ENCODE measurements at regions not wholly inside any gene's neighbourhood (a gene's known extent, or its start where the extent isn't known, plus 50 kb on each side); places are given as distances from the start of the nearest gene placed in this dataset.
"Not testable (repeated sequence)": the region's sequence is repeated elsewhere in the genome, so short reads cannot be mapped to it uniquely, and the experiment has no call there.

DNA sequence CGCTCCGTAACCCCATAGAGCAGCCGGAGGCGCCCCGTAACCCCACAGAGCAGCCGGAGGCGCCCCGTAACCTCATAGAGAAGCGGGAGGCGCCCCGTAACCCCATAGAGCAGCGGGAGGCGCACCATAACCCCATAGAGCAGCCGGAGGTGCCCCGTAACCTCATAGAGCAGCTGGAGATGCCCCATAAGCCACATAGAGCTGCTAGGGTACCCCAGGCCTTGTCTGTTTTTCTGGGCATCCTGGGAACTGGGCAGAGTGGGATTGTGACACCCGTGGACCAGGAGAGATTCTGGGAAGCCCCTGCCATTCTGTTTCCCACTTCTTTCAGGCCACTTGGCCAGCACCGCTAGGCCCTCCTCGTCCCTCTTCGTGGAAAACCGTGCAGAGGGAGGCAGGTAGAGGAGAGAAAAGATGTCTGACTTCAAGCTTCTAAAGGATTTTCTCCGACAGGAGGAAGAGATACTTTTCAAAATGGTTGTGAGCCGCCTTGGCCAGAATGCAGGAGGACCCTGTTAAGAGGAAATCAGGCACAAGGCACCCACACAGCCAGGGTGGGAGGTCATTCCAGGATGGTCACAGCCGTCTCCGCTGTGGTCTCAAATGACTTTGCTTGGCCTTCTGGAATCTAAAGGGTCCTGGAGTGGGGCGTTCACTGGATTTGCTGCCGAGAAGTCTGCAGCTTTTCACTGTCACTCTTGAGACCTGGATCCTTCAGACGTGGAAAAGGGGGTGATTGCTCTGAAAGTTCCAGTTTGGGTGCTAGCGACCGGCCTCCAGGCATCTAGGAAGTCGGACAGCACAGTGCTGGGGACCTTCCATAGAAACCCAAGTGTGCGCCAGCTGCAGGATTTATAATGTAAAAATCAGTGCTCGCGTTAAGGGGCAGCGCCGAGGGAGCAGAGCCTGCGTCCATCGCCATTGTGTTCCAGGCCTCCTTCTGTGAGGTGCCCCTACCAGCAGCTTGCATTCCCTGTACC, 178.3 kb upstream of the ZNF469 start:
- no CpG with 5 or more reads among the region's 37 CpGs for WGBS (ENCODE audit: extremely low coverage, insufficient read length, low lambda C conversion rate)
- H2BK20ac ChIP-seq (ENCODE audit: low read depth, low read length, poor library complexity, severe bottlenecking); H3K79me2 ChIP-seq (ENCODE audit: insufficient read depth, low read length); H2AK5ac ChIP-seq (ENCODE audit: insufficient read length, low read length); H3K23ac ChIP-seq (ENCODE audit: insufficient read length, low read depth, low read length); H2BK12ac ChIP-seq (ENCODE audit: insufficient read length, low read depth, low read length); H2AFZ ChIP-seq (ENCODE audit: low read length); H3K4ac ChIP-seq (ENCODE audit: low read depth, low read length); H3K36me3 Mint-ChIP-seq (ENCODE audit: insufficient read depth in 1 of 3, low read depth in 3 of 3); H2BK120ac ChIP-seq (ENCODE audit: low read depth, low read length, poor library complexity, severe bottlenecking); H3K27ac Mint-ChIP-seq; H2BK5ac ChIP-seq (ENCODE audit: insufficient read length, low read length); H4K20me1 ChIP-seq (ENCODE audit: control insufficient read depth, insufficient read depth, insufficient read length); H3K23me2 ChIP-seq (ENCODE audit: insufficient read length, low read depth, low read length, poor library complexity, severe bottlenecking); H3T11ph ChIP-seq (ENCODE audit: low read length); H3K14ac ChIP-seq (ENCODE audit: insufficient read depth, low read length); H3K4me1 Mint-ChIP-seq; H3K4me2 ChIP-seq (ENCODE audit: insufficient read depth, insufficient read length, low read length); DNase-seq; H3K4me1 ChIP-seq (ENCODE audit: insufficient read depth, low read length); H3K27me3 ChIP-seq (ENCODE audit: insufficient read depth, low read length); H2BK15ac ChIP-seq (ENCODE audit: low read depth, low read length); H3K56ac ChIP-seq (ENCODE audit: insufficient read length, low read depth, low read length); H3K9ac ChIP-seq (ENCODE audit: extremely low read depth, insufficient read length, low read length); H3K79me1 ChIP-seq (ENCODE audit: insufficient read depth, low read depth, low read length, poor library complexity, severe bottlenecking); H3K18ac ChIP-seq (ENCODE audit: insufficient read length, low read depth, low read length); H3K27me3 Mint-ChIP-seq (ENCODE audit: low read depth); H4K8ac ChIP-seq (replicated peaks; ENCODE audit: insufficient read length, low read depth, low read length); H3K9me3 ChIP-seq (ENCODE audit: control insufficient read depth, low read depth, low read length); H4K5ac ChIP-seq (ENCODE audit: insufficient read length, low read depth, low read length); H4K91ac ChIP-seq (ENCODE audit: insufficient read length, low read depth, low read length); H3K4me3 Mint-ChIP-seq; H3K27ac ChIP-seq (ENCODE audit: insufficient read length, low read depth, low read length): not testable (repeated sequence)
- H3K9me3 Mint-ChIP-seq = peaks cover 10 to 11% of the 10 kb centered on the region in 2 experiments

DNA sequence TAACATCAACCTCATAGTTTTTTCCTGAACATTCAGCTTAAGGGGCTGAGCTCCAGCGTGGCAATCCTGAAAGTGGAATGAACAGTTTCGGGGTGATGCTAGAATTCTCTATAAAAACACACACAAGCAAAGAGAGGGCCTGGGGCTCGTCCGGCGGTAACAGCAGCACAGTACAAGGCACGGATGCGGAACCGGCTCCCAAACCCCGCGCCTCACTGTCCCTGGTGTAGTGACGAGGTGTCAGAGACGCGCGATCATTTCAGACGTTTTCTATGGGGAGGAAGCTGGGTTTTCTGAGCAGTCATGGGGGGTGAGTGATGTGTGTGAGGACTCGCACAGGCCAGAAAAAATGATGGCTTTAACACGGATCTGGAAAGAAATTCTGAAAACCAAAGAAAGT, 177.3 kb upstream of the ZNF469 start:
- not testable (repeated sequence) for H4K20me1 ChIP-seq (ENCODE audit: control insufficient read depth, insufficient read depth, insufficient read length); H3K4me3 Mint-ChIP-seq; H3K27ac ChIP-seq (ENCODE audit: insufficient read length, low read depth, low read length); H3K79me2 ChIP-seq (ENCODE audit: insufficient read depth, low read length); H3K4me1 Mint-ChIP-seq; H3K9me3 ChIP-seq (ENCODE audit: control insufficient read depth, low read depth, low read length); H4K91ac ChIP-seq (ENCODE audit: insufficient read length, low read depth, low read length); H3K79me1 ChIP-seq (ENCODE audit: insufficient read depth, low read depth, low read length, poor library complexity, severe bottlenecking); H2BK12ac ChIP-seq (ENCODE audit: insufficient read length, low read depth, low read length); H3K4me2 ChIP-seq (ENCODE audit: insufficient read depth, insufficient read length, low read length); H2AFZ ChIP-seq (ENCODE audit: low read length); H3K23ac ChIP-seq (ENCODE audit: insufficient read length, low read depth, low read length); H3K4me1 ChIP-seq (ENCODE audit: insufficient read depth, low read length); H3K27me3 Mint-ChIP-seq (ENCODE audit: low read depth); H3K36me3 Mint-ChIP-seq (ENCODE audit: insufficient read depth in 1 of 3, low read depth in 3 of 3); H2BK120ac ChIP-seq (ENCODE audit: low read depth, low read length, poor library complexity, severe bottlenecking); DNase-seq; H3K23me2 ChIP-seq (ENCODE audit: insufficient read length, low read depth, low read length, poor library complexity, severe bottlenecking); H3T11ph ChIP-seq (ENCODE audit: low read length); H3K9ac ChIP-seq (ENCODE audit: extremely low read depth, insufficient read length, low read length); H3K56ac ChIP-seq (ENCODE audit: insufficient read length, low read depth, low read length); H4K8ac ChIP-seq (replicated peaks; ENCODE audit: insufficient read length, low read depth, low read length); H4K5ac ChIP-seq (ENCODE audit: insufficient read length, low read depth, low read length); H2AK5ac ChIP-seq (ENCODE audit: insufficient read length, low read length); H3K4ac ChIP-seq (ENCODE audit: low read depth, low read length); H2BK20ac ChIP-seq (ENCODE audit: low read depth, low read length, poor library complexity, severe bottlenecking); H3K14ac ChIP-seq (ENCODE audit: insufficient read depth, low read length); H3K18ac ChIP-seq (ENCODE audit: insufficient read length, low read depth, low read length); H2BK5ac ChIP-seq (ENCODE audit: insufficient read length, low read length); H3K27me3 ChIP-seq (ENCODE audit: insufficient read depth, low read length); H2BK15ac ChIP-seq (ENCODE audit: low read depth, low read length)
- H3K27ac Mint-ChIP-seq = peak overlapping the region in 1 of 3 experiments; percentile 1; a peak in 2 of 7 replicates
- no CpG with 5 or more reads among the region's 17 CpGs for WGBS (ENCODE audit: extremely low coverage, insufficient read length, low lambda C conversion rate)
- H3K9me3 Mint-ChIP-seq = peaks cover 16% of the 10 kb centered on the region in 2 experiments

Data from H9 (cell line).